Uterus (tissue), 3 donors: ENCODE measurements at regions not wholly inside any gene's neighbourhood (a gene's known extent, or its start where the extent isn't known, plus 50 kb on each side); places are given as distances from the start of the nearest gene placed in this dataset.

Experiments
- DNase-seq, 2 donors: peaks; one replicate each; pipeline ENCODE4 v3.0.0-alpha.2; 2019 to 2020
- H3K27ac ChIP-seq, 2 donors: fragments of 200-600 bp; sonication (generic); 1 replicate in 1 of 2; 2 replicates in 1 of 2; pipeline ENCODE4 v1.5.1; 2016 to 2018
- H3K27me3 ChIP-seq, 2 donors: fragments of 200-600 bp; sonication (generic); one replicate each; pipeline ENCODE4 v1.5.1; 2018 to 2019; ENCODE audit warnings: control low read depth in 1 of 2
- H3K36me3 ChIP-seq, 2 donors: fragments of 200-600 bp; sonication (generic); one replicate each; pipeline ENCODE4 v1.5.1; 2019; ENCODE audit warnings: control low read depth in 1 of 2
- H3K4me1 ChIP-seq, 2 donors: fragments of 200-600 bp; sonication (generic); one replicate each; pipeline ENCODE4 v1.5.1; 2018 to 2019; ENCODE audit warnings: control low read depth in 1 of 2
- H3K4me3 ChIP-seq, 2 donors: fragments of 200-600 bp; sonication (generic); 1 replicate in 1 of 2; 2 replicates in 1 of 2; pipeline ENCODE4 v1.5.1; 2018 to 2019; ENCODE audit warnings: mild to moderate bottlenecking in 1 of 2
- H3K9me3 ChIP-seq, 2 donors: fragments of 200-600 bp; sonication (generic); one replicate each; pipeline ENCODE4 v1.5.1; 2019; ENCODE audit warnings: control low read depth in 1 of 2
- POLR2A ChIP-seq, 2 donors: fragments of 450-650 bp; IDR thresholded peaks; one replicate each; pipeline ENCODE4 v1.6.1; 2016; ENCODE audit warnings: antibody characterized with exemption in 2 of 2, mild to moderate bottlenecking in 1 of 2, moderate library complexity in 1 of 2
- intact Hi-C: fragments of 100-400 bp; cut with DNase I; formaldehyde crosslinking; loops from one replicate; pipeline ENCODE4 v1.15.1; 2023; ENCODE audit warnings: low total_unique reads
- TF ChIP-seq, protein P1 (sequence below), 4 experiments: fragments of 200-600 bp in 2 of 4; fragments of 450-650 bp in 2 of 4; sonication (generic) in 2 of 4; IDR thresholded peaks; one replicate each; pipeline ENCODE4 v1.5.1; 2016 to 2019; ENCODE audit warnings: antibody characterized with exemption in 4 of 4, mild to moderate bottlenecking in 2 of 4, moderate library complexity in 1 of 4
- donor health status: DM: yes; HTN: yes; CAD: no.

DNA sequence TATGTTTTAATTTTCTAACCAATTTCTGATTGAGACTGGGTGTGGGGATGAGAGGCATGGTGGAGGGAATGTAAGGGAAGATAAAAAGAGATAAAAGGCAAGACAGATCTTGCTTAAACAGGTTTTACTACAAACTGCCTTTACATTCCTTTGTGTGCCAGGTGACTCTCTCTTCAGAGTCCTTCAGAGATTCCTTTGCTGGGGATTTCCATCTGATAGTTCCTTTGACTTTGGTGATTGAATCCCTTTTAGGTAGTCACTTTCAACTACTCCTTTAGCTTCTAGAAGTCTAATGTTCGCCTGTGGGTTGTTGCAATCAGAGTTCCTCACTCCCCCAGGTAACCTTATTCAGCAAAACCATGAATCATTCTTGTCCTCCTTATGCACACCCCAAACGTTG lies 283.3 kb upstream of the MANEA start:
- Histone ChIP-seq H3K36me3 (no peaks in the 10 kb centered on the region), H3K27me3 (no peaks in the 10 kb centered on the region), H3K4me3 (no peak overlapping the region), H3K27ac (no peak overlapping the region), H3K4me1 (no peaks in the 10 kb centered on the region), H3K9me3 (no peaks in the 10 kb centered on the region)
- no peak for DNase-seq
- intact Hi-C loops: no loop called here
- TF ChIP-seq, protein P1, sequence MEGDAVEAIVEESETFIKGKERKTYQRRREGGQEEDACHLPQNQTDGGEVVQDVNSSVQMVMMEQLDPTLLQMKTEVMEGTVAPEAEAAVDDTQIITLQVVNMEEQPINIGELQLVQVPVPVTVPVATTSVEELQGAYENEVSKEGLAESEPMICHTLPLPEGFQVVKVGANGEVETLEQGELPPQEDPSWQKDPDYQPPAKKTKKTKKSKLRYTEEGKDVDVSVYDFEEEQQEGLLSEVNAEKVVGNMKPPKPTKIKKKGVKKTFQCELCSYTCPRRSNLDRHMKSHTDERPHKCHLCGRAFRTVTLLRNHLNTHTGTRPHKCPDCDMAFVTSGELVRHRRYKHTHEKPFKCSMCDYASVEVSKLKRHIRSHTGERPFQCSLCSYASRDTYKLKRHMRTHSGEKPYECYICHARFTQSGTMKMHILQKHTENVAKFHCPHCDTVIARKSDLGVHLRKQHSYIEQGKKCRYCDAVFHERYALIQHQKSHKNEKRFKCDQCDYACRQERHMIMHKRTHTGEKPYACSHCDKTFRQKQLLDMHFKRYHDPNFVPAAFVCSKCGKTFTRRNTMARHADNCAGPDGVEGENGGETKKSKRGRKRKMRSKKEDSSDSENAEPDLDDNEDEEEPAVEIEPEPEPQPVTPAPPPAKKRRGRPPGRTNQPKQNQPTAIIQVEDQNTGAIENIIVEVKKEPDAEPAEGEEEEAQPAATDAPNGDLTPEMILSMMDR (IDR thresholded peaks at IDR 0.05): no peak
- TF ChIP-seq POLR2A (IDR thresholded peaks at IDR 0.05): no peak

DNA sequence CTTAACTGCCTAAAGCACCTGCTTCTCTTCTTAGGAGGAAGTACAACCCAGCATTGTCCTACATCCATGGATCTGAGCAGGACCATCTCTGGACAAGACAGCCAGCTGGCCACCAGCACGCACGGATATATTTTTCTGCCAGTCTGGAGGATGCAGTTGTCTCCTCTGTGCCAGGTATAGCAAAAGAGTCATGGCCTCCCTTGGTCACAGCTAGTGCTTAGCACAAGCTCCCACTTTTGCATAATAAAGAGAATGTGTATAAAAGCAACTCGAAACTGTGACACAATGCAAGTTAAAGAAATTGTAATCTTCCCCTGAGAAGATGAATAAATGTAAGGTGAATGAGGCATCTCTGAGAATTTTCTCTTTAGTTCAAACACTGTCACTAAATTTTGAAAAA lies 267.8 kb upstream of the MANEA start:
- no peaks in the 10 kb centered on the region for H3K4me1 ChIP-seq
- H3K36me3 ChIP-seq: no peaks in the 10 kb centered on the region
- DNase-seq: no peak
- no peaks in the 10 kb centered on the region for H3K27me3 ChIP-seq
- TF ChIP-seq, protein P1 (IDR thresholded peaks at IDR 0.05): no peak
- no peak for TF ChIP-seq POLR2A (IDR thresholded peaks at IDR 0.05)
- H3K27ac ChIP-seq: no peak overlapping the region
- H3K9me3 ChIP-seq: no peaks in the 10 kb centered on the region
- intact Hi-C loops: no loop called here
- no peak overlapping the region for H3K4me3 ChIP-seq

DNA sequence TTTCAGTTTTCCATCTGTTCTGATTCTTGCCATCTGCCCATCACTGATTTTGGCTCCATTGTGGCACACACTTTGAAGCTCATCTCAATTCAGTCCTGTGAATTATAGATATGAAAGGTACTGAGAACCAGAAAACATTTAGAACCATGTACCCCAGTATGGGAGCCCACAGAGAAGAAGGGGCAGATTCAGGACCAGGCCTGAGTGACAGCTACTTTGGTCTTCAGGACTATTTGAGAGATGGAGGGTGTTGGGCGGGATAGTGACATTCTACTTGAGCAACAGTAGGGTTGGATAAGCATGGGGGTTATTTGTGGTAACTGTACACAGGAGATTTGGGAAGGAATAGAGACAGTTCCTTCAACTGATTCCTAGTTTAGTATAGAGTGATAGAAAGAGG lies 259.2 kb upstream of the MANEA start:
- Histone ChIP-seq H3K4me3 (no peak overlapping the region), H3K36me3 (no peaks in the 10 kb centered on the region), H3K27ac (no peak overlapping the region), H3K4me1 (no peaks in the 10 kb centered on the region), H3K27me3 (no peaks in the 10 kb centered on the region), H3K9me3 (no peaks in the 10 kb centered on the region)
- DNase-seq: no peak
- intact Hi-C loops: no loop called here
- TF ChIP-seq, protein P1 (IDR thresholded peaks at IDR 0.05): no peak
- no peak for TF ChIP-seq POLR2A (IDR thresholded peaks at IDR 0.05)

DNA sequence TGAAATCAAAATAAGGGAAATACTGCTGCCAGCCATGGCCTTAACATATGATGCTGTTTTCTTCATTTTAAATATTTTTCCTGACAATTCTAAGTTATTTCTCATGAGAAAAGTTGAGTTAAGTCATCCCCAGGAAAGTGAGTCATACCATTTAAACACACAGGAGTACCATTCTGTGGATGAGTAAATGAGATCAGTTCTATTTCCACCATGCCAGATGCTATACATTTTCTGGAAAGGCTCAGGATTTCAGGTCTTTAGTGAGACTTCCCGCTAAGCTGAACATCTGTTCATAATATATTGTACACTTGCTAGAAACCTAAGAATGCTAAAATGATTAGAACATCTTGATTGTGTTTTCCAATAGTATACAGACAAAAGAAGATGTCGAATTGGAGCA lies 256.2 kb upstream of the MANEA start:
- Histone ChIP-seq H3K4me3 (no peak overlapping the region), H3K27ac (no peak overlapping the region), H3K9me3 (no peaks in the 10 kb centered on the region), H3K4me1 (no peaks in the 10 kb centered on the region), H3K36me3 (no peaks in the 10 kb centered on the region), H3K27me3 (no peaks in the 10 kb centered on the region)
- DNase-seq: no peak
- intact Hi-C loops: no loop called here
- TF ChIP-seq, protein P1 (IDR thresholded peaks at IDR 0.05): no peak
- TF ChIP-seq POLR2A (IDR thresholded peaks at IDR 0.05): no peak

DNA sequence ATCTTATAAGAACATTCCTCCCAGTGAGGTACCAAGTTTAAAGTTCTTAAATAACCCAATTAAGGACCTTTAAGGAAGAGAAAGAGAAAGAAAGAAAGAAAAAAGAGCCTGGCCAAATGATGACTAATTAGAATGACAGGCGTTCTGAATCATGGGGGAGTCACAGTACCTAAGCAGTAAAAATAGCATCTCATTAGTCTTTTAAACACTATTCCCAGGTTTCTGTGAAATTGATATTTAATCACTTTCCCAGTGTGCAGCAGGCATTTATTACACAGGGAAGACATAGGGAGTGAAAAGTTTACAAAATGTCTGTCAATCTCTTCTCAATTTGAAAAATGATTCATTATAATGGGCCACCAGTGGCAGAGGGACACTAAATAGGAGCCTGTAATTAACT lies 251.4 kb upstream of the MANEA start:
- no peak overlapping the region for H3K27ac ChIP-seq
- no peaks in the 10 kb centered on the region for H3K27me3 ChIP-seq
- no peaks in the 10 kb centered on the region for H3K36me3 ChIP-seq
- H3K4me1 ChIP-seq: no peaks in the 10 kb centered on the region
- H3K9me3 ChIP-seq: no peaks in the 10 kb centered on the region
- intact Hi-C loops: no loop called here
- no peak for DNase-seq
- no peak overlapping the region for H3K4me3 ChIP-seq
- TF ChIP-seq POLR2A (IDR thresholded peaks at IDR 0.05): no peak
- TF ChIP-seq, protein P1 (IDR thresholded peaks at IDR 0.05): no peak
